ENCODE measurements at regions not wholly inside any gene's neighbourhood (a gene's known extent, or its start where the extent isn't known, plus 50 kb on each side); places are given as distances from the start of the nearest gene placed in this dataset.

DNA sequence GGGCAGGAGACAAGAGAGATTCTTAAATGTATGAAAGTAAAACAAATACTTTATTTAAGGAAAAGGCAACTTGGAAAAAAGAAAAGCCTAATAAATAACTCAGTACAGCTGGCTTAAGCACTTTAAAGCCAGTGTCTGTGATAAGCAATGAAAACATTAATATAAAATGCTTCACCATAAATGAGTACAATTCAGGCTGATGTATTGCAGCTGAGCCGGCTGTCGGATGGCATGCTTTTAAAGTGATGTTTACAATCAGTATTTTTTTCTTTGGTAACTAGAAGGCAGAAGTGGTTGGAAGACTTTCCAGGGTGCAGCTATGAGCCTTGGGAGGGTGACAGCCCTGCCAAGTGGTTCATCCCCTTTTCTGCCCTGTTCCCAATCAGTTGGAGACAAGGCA, 58.7 kb upstream of the CELF4 start:
- DNase-seq, result no peak

DNA sequence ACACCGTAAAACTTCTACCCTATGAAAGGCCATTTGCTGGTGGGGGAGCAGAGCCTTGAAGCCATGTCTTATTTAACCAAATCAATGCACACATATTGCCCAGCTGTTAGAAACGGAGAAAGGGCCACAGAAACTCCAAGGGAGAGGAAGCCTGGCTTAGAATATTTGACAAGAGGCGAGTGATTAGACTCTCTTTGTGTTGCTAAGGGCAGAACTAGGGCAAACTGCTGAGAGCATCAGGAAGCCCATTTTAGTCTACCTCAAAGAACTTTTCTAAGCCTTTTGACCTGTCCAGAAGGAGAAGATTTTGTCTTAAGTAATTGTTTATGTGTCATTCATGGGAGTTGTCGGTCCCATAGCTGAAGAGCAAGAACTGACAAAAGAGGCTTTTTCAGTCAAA, 54.4 kb upstream of the CELF4 start:
- no peak for DNase-seq

DNA sequence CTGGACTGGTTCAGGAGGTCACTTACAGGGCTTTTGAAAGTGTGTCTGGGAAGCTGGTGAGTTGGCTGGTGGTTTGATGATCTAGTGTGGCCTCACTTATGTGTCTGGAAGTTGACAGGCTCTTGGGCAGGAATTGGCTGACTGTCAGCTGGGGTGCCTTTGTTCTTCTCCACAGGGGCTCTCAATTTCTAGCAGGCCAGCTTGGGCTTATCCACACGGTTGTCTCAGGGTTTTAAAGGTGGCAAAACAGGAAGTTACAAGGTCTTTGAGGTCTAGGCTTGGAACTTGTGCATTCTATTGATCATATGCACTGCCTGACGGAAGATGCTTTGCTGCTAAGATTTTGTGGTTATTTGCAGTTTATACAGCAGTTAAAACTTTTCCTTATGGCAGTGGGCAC, 52.0 kb upstream of the CELF4 start:
- no peak for DNase-seq
